Activated naive CD4-positive, alpha-beta T cell (primary cell): ENCODE measurements at regions not wholly inside any gene's neighbourhood (a gene's known extent, or its start where the extent isn't known, plus 50 kb on each side); places are given as distances from the start of the nearest gene placed in this dataset.
"Not testable (repeated sequence)": the region's sequence is repeated elsewhere in the genome, so short reads cannot be mapped to it uniquely, and the experiment has no call there.

Source experiments
- DNase-seq, 4 experiments: peaks; one replicate each; lab custom pipeline; 2025; lab: John Stamatoyannopoulos, UW

DNA sequence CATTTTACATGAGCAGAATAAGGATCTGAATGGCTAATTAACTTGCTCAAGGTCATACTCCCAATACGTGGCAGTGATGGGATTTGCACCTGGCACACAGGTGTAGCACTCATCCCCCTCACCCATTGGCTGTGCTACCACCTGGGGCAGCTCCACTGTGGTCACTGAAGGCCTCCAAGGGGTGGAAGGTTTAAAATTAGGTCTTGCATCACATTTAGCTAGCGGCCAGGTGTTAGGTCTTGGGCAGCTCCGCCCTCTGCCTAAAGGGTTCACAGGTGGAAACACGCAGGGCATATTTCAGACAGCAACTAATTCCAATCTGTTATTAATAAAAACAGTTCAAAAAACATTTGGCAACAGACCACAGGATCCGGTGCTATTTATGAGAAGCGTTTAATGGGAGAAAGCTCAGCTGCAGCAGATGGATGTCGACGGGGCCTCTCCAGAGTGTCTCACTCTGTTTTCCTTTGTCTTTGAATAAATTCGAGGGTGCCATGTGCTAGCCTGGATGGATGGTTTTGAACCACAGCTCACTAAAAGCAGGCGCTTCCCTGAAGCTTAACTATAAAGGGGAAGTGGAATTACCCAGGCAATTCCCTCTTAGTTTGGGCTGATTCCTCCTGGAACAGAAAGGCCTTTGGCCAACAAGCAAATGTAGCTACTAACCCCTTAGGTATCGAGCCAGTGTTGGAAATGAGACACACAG lies 1017.6 kb downstream of the TYW1 start:
- no peak for DNase-seq

DNA sequence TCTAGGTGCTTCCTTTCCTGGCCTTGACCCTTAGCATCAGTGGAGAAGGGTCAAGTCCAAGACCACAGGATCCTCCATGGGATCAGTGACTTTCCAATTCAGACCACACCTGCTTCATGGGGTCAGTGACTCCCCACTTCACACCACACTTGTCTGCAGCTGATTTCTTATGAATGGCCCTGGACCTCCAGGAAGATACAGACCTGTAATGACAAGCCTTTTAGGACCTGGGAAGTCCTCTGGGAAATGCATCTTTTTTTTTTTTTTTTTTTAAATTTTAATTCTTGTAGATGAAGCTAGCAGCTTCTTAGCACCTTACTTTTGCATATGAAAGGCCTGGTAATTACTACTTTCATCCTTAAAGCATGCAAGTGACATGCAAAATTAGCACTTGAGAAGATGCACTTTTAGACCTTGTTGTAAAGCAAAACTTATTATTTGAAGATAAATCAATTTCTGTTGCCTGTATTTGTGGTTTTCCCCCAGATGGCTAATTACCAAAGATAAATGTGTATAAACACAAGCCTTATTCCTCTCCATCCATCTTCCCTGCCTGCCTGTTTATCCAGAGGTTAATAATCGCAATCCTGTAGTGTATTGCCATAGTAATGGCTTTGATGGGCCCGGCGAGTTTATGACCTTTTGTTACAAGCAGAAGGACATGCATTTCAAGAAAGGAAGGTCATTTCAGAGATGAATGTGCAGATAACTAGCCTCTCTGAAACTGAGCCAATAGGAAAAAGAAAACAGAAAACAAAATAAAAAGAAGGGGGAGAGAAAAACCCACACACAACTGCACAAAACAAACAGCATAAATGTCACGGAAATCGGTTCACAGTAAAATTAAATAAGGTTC lies 1018.7 kb downstream of the TYW1 start:
- DNase-seq: no peak

DNA sequence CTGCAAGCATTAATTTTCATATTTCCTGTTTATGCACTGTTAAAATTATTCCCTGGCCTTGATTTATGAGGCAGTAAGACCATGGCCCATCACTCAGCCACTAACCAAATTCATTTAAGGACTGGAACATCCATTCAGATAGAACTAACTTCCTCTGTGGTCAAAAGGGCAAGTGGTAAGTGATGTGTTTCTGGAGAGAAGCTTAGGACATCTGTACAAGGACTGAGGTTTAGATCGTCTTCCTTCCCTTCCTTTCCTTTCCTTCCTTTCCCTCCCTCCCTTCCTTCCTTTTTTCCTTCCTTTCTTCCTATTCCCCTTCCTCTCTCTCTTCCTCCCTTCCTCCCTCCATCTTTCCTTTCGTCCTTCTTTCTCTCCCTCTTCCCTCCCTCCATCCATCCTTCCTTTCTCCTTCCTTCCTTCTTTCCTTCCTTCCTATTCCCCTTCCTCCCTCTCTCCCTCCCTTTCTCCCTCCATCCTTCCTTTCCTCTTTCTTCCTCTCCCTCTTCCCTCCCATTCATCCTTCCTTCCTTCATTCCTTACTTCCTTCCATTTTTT lies 1019.4 kb downstream of the TYW1 start:
- no peak for DNase-seq

DNA sequence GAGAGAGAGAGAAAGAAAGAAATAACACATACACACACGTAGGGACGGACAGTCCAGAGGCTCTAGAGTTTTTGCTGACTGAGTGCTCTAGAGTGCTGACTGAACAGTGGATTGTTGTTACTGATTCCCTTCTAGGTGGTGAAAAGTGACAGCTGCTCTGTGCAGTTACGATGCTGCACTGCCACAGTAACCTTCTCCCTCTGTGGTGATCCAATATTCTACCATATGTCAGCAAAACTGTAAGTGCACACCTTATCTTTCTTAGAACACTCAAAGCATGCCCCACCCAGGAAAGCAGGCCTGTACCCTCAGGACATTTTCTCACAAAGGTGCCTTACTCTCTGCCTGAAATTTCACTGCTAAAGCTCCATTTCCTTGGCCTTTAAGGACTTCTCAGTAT lies 1023.5 kb downstream of the TYW1 start:
- no peak for DNase-seq

DNA sequence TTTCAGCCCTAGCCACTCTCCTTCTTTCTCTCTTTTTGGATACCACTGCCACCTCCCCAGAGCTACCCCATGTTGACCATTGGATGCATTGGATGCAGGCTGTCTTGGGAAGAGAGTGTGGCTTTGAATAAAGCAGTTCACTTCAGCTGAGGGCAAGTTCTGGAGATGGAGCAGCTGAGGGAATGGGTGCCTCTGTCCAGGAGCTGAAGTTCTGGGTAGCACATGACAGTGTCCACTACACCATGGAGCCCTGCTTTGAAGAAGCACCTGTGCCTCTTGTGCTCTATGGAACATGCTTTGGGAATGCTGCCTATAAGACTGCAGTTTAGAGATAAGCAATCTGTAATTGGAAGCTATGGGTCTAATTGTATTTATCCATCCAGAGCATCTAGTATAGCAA lies 1028.7 kb downstream of the TYW1 start:
- DNase-seq: no peak

DNA sequence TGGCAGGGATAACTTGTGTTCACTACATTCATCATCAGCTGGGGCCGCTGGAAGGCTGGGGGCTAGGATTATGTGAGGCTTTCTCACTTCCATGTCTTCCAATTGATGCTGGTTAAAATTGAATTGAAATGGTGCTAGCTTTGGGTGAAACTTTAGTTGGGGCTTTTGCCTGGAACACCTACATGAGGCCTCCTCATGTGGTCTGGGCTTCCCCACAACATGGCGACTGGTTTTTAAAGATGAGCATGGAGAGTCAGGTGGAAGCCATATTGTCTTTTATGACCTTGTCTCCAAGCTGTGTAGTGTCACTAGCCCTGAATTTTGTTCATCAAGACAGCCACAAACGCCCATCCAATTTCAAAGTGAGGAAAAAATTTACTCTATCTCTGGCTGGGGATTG lies 1033.9 kb downstream of the TYW1 start:
- no peak for DNase-seq

DNA sequence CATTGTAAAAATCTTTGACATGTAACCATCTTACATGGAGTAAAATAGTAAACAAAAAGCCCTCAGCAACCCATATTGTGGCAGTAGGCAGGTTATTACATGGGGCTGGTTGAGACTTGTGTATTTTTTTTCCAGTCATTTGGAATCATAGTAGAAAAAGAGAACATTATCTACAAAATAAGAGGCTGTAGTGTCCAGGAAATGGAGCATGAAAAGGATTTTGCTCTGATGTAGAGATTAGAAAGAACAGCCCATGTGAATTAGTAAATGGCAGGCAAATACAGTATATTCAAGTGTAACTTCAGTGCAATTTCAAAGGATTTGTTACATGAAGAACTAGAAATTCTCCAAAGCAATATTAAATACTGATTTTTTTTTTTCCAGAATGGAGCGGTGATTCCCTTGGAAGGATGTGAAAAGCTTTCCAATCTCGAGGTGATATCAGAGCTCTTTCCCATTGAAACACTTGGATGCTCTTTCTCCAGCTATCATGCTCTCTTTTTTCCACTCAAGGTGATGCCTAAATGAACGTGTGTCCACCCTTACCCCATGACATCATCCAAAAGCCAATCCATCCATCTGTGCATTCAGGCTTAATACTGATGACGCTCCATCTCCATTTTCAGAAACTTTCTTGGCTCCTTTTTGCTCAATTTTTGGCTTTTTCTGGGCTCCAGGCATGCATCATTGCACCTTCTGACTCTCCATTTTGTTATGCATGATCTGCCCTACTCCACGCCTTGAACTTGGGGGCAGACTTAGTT lies 1034.7 kb downstream of the TYW1 start:
- no peak for DNase-seq

DNA sequence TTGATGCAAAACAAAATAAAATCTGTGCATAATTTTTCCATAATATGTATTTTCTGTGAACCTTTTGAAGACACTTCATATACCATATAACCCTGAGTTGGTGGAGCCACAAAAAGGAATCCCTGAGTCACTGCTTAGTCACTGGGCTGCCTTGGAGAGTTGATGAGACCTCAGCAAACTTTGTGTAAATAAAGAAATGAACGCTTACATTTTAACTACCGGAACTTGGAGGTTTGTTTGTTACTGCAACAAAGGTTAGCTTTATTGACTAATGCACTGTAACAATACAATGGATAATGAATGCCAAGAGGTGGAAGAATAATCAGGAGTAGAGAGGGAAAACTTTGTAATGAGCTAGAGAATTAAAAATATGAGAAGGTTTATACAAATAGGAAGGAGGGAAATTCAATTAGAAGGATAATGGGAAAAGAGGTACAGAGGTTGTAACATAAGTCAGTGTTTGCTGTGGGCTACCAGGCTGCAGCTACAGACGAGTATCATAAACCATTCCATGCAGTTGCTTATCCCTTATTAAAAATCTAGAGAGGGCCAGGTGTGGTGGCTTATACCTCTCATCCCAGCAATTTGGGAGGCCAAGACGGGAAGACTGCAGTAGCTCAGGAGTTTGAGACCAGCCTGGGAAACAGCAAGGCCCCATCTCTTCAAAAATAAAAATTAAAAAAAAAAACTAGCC lies 1042.1 kb downstream of the TYW1 start:
- DNase-seq: no peak

DNA sequence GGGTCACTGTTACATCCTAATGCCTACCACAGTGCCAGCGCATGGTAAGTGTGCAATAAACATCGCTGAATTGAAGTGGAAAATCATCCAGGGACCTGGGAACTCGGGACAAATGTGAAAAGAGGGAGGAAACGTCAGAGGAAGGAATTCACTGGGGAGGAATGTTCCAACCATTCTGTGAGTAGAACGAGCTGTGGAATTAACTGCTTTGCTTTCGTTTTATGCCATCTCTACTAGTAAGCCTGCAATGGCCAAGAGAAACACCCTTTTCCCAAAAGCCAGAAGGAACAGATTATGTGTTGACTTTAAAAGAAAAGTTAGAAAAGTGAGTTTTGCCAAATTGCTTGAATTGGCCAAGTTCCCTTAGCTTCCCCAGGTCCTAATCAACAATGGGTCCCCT lies 1044.9 kb downstream of the TYW1 start:
- no peak for DNase-seq

DNA sequence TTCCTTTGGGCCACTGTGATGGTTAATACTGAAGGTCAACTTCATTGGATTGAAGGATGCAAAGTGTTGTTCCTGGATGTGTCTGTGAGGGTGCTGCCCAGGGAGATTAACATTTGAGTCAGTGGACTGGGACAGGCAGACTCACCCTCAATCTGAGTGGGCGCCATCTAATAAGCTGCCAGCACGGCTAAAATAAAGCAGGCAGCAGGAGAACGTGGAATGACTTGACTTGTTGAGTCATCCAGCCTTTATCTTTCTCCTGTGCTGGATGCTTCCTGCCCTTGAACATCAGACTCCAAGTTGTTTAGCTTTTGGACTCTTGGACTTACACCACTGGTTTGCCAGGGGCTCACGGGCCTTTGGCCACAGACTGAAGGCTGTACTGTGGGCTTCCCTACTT lies 1046.9 kb downstream of the TYW1 start:
- no peak for DNase-seq

DNA sequence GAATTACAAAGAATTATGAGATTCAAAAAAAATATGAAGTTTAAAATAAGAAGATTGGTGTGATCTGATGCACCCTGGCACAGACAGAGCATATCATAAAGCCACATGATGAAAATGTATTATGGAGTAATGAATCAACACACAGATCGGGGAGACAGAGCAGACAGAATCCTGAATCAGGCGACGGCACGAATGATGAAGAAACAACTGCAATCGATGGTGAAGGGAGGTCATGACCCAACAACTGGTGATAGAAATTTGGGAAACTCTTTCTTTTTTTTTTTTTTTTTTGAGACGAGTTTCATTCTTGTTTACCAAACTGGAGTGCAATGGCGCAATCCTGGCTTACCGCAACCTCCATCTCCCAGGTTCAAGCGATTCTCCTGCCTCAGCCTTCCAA lies 1054.0 kb downstream of the TYW1 start:
- no peak for DNase-seq

DNA sequence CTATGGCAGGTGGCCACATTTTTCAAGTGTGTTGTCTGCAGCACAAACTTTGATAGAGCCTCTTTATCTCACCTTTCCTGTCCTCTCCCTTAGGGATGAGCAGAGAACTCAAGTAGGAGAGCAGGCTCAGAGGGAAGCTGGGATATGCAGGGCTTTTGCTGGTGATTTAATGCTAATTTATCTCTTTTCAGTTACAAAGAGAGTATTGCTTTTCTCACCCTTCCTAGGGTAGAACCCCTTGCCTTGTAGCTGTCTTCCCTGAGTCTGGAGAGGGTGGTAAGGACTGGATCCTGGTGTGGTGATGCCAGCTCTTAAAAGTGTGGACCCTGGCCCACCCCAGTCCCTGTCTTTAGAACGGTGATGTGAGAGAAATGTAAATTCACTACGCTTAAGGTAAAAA lies 1061.4 kb downstream of the TYW1 start:
- no peak for DNase-seq

DNA sequence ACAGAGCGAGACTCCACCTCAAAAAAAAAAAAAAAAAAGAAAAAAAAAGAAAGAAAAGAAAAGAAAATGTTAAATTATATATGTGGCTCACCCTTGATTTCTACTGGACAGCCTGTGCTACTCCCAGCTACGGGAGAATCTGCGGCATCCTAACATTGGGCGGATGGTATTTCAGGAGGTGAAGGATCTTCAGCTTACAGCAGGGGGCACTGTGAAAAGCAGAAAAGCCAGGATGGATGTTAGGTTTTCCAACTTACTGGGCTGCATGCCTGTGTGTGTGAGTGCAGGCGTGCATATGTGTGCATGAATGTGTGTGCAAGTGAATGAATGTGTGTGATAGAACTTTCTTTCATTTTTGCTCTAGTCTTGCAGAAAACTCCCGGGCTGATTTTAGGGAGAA lies 1066.5 kb downstream of the TYW1 start:
- DNase-seq: no peak

DNA sequence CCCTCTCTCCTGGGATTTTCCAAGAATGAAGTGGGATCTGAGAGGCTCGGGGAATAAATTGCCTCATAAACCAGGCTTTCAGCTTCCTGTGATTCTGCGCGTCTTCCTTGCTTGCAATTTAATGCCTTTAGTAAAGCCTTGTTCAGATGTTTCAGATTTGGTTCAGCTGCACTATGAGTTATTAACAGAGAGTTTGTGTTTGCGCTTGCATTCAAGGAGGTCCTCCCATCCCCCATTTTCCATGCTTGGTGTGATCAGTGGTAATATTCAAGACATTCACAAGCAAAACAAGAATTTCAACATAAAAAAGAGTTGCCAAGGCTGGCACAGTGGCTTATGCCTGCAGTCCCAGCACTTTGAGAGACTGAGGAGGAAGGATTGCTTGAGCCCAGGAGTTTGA lies 1068.9 kb downstream of the TYW1 start:
- no peak for DNase-seq

DNA sequence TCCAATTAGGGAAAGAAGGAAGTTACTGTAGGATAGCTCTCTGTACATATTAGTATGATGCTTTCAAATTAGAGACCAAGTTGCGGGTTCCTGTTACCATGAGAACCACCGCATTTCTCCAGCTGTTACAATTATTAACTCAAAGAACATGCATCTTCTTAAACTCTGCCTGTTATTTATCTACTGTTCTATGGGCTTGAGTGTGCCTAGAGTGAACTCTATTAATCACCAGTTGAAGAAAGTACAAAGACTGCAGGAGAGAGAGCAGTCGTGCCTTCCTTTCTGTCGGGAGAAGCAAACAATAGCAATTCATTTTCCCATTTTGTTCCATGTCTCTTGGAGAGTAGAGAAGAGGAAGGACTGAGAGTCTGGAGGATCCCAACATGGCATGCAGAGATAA lies 1071.2 kb downstream of the TYW1 start:
- no peak for DNase-seq

DNA sequence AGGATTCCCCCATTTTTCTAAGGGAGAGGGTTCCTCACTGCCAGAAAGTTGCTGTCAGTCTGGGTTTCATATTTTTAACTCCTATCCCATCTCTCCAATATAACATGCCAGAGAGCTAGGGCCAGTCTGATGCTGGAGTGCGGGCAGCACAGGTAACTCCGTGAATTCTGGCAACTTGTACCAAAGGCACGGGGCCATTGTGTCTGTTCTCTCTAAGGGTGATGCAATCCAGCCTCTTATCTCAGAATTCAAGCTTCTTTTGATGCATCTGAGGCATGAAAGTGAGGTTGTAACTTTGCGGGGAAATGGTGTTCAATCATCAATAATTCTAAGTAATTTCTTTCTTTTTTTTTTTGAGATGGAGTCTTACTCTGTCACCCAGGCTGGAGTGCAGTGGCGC lies 1074.4 kb downstream of the TYW1 start:
- DNase-seq: no peak

DNA sequence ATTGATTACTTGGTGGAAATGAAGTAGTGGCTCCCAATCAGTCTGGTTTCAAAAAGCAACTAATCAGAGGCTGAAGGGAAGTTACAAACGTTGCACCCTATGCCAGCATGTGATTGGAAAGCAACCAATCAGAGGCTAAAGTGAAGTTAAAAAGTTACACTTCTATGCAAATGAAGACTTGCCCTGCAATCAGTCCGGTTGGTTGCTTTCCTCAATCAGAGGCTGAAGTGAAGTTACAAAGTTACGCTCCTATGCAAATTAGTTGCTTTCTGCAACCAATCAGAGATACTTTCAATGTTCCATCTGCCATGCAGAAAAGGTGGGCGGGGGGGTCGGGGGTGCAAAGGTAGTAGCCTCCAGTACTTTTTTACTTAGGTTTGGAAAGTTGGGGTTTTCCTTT lies 1077.1 kb downstream of the TYW1 start:
- no peak for DNase-seq

DNA sequence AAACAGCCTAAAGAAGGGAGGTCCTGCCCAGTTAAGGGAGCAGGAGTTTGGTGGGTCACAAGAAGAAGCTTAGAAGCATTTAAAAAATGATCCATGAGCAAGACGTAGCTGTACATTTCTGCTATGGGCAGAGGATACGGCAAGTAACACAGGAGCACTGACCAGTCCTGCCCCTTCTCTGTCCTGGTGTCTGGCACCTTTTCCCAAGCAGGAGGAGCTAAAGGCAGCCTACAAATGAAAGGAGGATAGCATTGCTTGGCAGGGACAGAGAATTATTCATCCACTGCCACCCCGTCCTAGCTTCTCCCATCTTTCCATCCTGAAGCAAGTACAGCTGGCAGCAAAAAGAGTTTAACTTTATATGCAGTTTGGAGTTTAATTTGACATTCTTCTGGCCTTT lies 1077.6 kb downstream of the TYW1 start:
- no peak for DNase-seq

DNA sequence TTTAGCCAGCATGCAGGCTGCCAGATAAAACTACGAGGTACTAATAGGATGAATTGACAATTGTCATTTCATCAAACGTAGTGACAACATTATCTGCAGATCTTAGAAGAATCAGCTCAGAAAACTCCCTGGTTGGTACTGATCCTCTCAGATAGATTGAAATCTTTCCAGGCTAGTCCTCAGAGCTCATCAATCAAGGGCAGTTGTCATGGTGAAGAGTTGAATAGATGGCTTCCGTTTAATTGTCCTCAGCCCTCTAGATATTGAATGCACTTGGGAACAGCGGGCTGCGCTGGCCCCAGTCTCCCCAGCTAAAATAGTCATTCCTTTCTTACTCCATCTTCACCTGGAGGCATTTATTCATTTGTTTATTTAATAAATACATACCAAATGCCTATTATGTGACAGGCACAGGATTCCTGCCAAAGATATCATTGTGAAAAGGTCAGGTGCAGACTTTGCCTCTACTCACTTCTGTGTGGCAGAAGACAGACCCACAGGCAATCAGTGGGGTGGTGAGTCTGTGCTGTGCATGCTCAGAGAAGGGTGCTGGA lies 1081.6 kb downstream of the TYW1 start:
- DNase-seq: no peak

DNA sequence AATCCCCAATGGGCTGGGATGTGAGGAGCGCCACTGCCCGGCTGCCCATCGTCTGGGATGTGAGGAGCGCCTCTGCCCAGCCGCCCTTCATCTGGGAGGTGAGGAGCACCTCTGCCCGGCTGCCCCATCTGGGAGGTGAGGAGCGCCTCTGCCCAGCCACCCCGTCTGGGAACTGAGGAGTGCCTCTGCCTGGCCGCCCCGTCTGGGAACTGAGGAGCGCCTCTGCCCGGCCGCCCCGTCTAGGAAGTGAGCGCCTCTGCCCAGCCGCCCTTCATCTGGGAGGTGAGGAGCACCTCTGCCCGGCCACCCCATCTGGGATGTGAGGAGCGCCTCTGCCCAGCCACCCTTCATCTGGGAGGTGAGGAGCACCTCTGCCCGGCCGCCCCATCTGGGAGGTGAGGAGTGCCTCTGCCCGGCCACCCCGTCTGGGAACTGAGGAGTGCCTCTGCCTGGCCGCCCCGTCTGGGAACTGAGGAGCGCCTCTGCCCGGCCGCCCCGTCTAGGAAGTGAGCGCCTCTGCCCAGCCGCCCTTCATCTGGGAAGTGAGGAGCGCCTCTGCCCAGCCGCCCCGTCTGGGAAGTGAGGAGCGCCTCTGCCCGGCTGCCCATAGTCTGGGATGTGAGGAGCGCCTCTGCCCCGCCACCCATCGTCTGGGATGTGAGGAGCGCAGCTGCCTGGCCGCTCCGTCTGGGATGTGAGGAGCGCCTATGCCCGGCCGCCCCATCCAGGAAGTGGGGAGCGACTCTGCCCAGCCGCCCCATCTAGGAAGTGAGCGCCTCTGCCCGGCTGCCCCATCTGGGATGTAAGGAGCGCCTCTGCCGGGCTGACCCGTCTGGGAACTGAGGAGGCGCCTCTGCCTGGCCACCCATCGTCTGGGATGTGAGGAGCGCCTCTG lies 1085.7 kb downstream of the TYW1 start:
- not testable (repeated sequence) for DNase-seq
